ENCODE measurements at regions not wholly inside any gene's neighbourhood (a gene's known extent, or its start where the extent isn't known, plus 50 kb on each side); places are given as distances from the start of the nearest gene placed in this dataset.

GRCh38 chr6:776951-777350, 84.0 kb upstream of the EXOC2 start:
- Histone ChIP-seq H3K4me2 (no peak overlapping the region), H3K4me3 (ENCODE audit: low read depth in 2 of 2, low read length in 1 of 2) (no peak overlapping the region), H3K79me2 (ENCODE audit: insufficient read depth) (no peaks in the 10 kb centered on the region), H3K27ac (ENCODE audit: low read depth in 2 of 2, low read length in 1 of 2) (no peak overlapping the region), H3K9ac (no peak overlapping the region), H3K9me2 (no peaks in the 10 kb centered on the region), H3K9me3 (no peaks in the 10 kb centered on the region), H3K4me1 (ENCODE audit: control insufficient read depth in 1 of 2, insufficient read depth in 2 of 2, low read depth in 1 of 2, low read length in 1 of 2) (no peaks in the 10 kb centered on the region), H3K36me3 (replicated peaks in 1 of 2; ENCODE audit: control insufficient read depth in 1 of 2, insufficient read depth in 2 of 2, low read length in 1 of 2) (no peaks in the 10 kb centered on the region), H3K27me3 (ENCODE audit: insufficient read depth) (peaks cover 46% of the 10 kb centered on the region), H2AFZ (ENCODE audit: low read depth) (no peak overlapping the region), H4K20me1 (ENCODE audit: insufficient read depth) (no peaks in the 10 kb centered on the region), H3F3A (replicated peaks; ENCODE audit: insufficient read depth) (no peaks in the 10 kb centered on the region)
- ChIA-PET CTCF (interaction anchor here (1.0 kb wide), 2 partner anchors 10 to 117 kb away, joined by 3 read pairs; no protein-coding TSS in a partner anchor), POLR2A (no interaction called here)
- TF ChIP-seq SMC3 (IDR thresholded peaks at IDR 0.05; ENCODE audit: low read depth, low read length) (no peak), TAF1 (IDR thresholded peaks at IDR 0.05; ENCODE audit: borderline replicate concordance, low read depth, low read length) (no peak), USF1 (IDR thresholded peaks at IDR 0.05; ENCODE audit: borderline replicate concordance, low read depth) (no peak), FOXJ3 (CRISPR knock-in tag; IDR thresholded peaks at IDR 0.05) (no peak), MXI1 (IDR thresholded peaks at IDR 0.05; ENCODE audit: low read depth, low read length) (no peak), RXRA (IDR thresholded peaks at IDR 0.05; ENCODE audit: borderline replicate concordance, low read depth) (no peak), MEF2A (IDR thresholded peaks at IDR 0.05; ENCODE audit: borderline replicate concordance, low read depth) (no peak), RAD21 (IDR thresholded peaks at IDR 0.05; ENCODE audit: low read length) (no peak), GABPA (IDR thresholded peaks at IDR 0.05; ENCODE audit: low read depth) (no peak), ELF1 (IDR thresholded peaks at IDR 0.05) (no peak), CTCF (IDR thresholded peaks at IDR 0.05) (no peak), FOXM1 (IDR thresholded peaks at IDR 0.05; ENCODE audit: low read depth) (no peak), GATA2 (CRISPR knock-in tag; IDR thresholded peaks at IDR 0.05) (no peak)
- no peak for DNase-seq
- WGBS (ENCODE audit: low lambda C conversion rate): 17% methylated on average over 9 of the region's 9 CpGs

- Histone ChIP-seq H3K4me1 (ENCODE audit: control insufficient read depth in 1 of 2, insufficient read depth in 2 of 2, low read depth in 1 of 2, low read length in 1 of 2) (no peaks in the 10 kb centered on the region), H3K27me3 (ENCODE audit: insufficient read depth) (peaks cover 42% of the 10 kb centered on the region; the same call in 1 of the 2 replicates), H2AFZ (ENCODE audit: low read depth) (no peak overlapping the region), H4K20me1 (ENCODE audit: insufficient read depth) (no peaks in the 10 kb centered on the region), H3K9me3 (no peaks in the 10 kb centered on the region), H3K9ac (no peak overlapping the region), H3K4me3 (ENCODE audit: low read depth in 2 of 2, low read length in 1 of 2) (no peak overlapping the region), H3K27ac (ENCODE audit: low read depth in 2 of 2, low read length in 1 of 2) (no peak overlapping the region), H3K36me3 (replicated peaks in 1 of 2; ENCODE audit: control insufficient read depth in 1 of 2, insufficient read depth in 2 of 2, low read length in 1 of 2) (no peaks in the 10 kb centered on the region), H3K4me2 (no peak overlapping the region), H3K9me2 (no peaks in the 10 kb centered on the region), H3F3A (replicated peaks; ENCODE audit: insufficient read depth) (no peaks in the 10 kb centered on the region), H3K79me2 (ENCODE audit: insufficient read depth) (no peaks in the 10 kb centered on the region)
- WGBS (ENCODE audit: low lambda C conversion rate): 8% methylated on average over 3 of the region's 3 CpGs
- DNase-seq: no peak
- CTCF ChIA-PET: interaction anchor here (1.0 kb wide), 2 partner anchors 11 to 116 kb away, joined by 3 read pairs; no protein-coding TSS in a partner anchor
- POLR2A ChIA-PET: no interaction called here
- TF ChIP-seq CTCF (IDR thresholded peaks at IDR 0.05) (no peak), SMC3 (IDR thresholded peaks at IDR 0.05; ENCODE audit: low read depth, low read length) (no peak), EZH2phosphoT487 (IDR thresholded peaks at IDR 0.05; ENCODE audit: borderline replicate concordance, low read depth) (no peak), USF2 (IDR thresholded peaks at IDR 0.05; ENCODE audit: borderline replicate concordance, low read depth, low read length) (no peak), GABPA (IDR thresholded peaks at IDR 0.05; ENCODE audit: low read depth) (no peak), REST (IDR thresholded peaks at IDR 0.05; ENCODE audit: low read depth, low read length) (no peak), MEF2A (IDR thresholded peaks at IDR 0.05; ENCODE audit: borderline replicate concordance, low read depth) (no peak)
These were observed 83.6 kb upstream of the EXOC2 start for GRCh38 chr6:776528-776931.

Data from SK-N-SH (cell line).